GM21619 (cell line): ENCODE measurements at regions not wholly inside any gene's neighbourhood (a gene's known extent, or its start where the extent isn't known, plus 50 kb on each side); places are given as distances from the start of the nearest gene placed in this dataset.
"Not testable (repeated sequence)": the region's sequence is repeated elsewhere in the genome, so short reads cannot be mapped to it uniquely, and the experiment has no call there.

ENCODE experiments used
- ATAC-seq: cut with Tn5 transposase; IDR thresholded peaks from one replicate; pipeline ENCODE4 v1.9.1; 2021; ENCODE audit not compliant: unreplicated experiment

DNA sequence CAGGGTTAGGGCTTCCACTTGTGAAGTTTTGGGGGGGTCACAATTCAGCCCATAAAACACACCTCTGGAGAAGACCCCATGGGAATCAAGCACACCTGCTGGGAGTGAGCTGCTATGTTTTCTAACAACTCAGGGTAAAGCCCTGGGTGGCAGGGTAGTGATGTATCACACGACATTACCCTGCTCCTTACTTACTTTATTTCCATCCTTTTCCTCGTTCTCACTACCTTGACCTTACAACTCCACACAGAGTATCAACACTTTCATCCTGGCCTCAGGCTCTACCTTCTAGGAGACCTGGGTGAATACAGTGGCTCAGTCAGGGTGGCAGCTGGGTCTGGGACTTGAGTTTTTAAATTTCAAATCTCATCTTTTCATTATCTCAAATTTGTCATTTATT lies 290.3 kb downstream of the CYRIA start:
- no peak for ATAC-seq

- no peak for ATAC-seq
Measured at GRCh38 chr2:16374671-16375070, 291.0 kb downstream of the CYRIA start.

- no peak for ATAC-seq
Measured at GRCh38 chr2:16373341-16373740, 292.3 kb downstream of the CYRIA start.

DNA sequence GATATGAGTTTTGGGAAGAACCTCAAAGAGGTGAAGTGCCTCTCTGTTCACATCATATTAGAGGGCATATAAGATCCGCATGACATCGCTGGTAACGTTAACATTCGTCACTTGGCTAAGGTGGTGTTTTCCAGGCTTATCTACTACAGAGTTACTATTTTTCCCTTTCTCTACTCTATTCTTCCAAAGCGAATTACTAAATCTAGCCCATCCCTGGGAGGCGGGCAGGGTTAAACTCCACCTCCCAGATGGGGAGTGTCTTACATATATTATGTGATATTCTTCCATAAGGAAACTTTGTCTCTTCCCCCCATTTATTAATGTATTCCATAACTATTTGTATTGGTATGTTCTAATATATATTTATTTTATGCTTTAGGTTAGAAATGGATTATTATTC lies 293.9 kb downstream of the CYRIA start:
- ATAC-seq, result no peak

DNA sequence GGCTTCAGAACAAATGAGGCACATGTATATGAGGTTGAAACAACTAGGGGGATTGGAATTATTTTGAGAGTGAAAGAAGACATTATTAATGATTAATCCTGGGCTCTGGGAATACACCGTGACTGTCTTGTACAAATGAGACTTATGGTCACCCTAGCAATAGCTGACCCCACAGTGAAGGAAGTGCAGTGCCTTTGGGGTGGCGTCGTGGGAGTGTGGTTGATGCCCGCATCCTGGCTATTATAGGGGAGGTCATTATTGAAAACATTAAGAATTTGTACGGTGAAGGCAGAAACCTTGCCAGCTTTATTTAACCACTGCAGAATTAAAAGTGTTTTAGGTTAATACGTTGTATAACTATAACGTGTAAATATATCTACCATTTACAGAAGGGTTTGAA lies 296.7 kb downstream of the CYRIA start:
- ATAC-seq, result no peak

DNA sequence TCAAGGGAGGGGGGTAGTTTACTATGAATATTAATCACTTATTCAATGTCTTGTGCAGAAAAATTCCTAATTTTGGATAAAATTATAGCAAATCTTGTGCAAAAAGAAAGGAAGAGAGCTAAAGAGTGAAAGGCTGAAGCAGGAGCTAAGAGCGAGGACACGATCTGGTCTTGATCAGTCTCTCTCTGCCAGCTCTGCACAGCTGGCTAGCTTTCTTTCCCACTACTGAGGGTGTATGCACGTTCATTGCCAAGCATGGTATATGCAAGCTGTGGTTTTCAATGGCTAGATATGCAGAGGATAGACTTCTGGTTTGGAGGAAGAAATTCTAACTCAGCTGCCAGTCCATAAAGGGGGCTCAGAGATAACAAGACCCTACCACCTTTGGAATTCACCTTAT lies 297.3 kb downstream of the CYRIA start:
- ATAC-seq, result no peak

GRCh38 chr2:16365366-16365765 lies 300.3 kb downstream of the CYRIA start:
- no peak for ATAC-seq

DNA sequence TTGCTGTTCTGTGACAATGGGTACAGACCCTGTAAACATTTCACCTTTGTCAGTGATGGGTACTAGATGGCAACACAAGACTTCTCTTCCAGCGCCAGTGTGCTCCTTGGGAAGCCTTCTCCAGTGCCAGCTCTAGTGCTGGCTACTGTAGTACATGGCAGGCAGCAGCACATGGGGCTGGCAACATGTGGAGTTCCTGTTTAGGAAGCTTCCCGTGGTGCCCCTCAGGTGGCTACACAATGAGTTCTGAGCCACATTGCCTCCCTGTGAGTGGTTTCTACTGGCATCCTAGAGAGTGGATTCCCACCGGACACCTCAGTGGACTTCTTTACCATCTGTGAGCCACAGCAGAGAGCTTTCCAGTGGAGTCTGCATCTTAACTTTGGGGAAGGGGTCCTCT lies 302.1 kb downstream of the CYRIA start:
- ATAC-seq, result no peak

DNA sequence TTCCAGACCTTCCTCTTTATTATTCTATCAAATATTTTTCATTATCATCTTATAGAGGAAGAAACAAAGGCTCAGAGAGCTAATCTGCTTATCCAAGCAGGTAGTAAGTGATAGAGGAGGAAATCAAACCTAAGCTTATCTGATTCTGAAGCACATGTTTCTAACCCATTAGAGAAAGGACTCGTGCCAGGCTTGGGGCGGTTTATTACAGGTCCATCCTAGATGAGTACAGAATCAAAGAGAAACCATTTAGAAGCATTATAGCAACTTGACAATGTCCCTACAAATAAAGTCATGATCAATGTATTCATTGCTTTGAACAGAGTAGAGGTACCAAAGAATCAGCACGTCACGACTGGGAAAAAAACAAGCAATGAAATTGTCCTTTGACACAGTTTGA lies 303.0 kb downstream of the CYRIA start:
- ATAC-seq, result no peak

DNA sequence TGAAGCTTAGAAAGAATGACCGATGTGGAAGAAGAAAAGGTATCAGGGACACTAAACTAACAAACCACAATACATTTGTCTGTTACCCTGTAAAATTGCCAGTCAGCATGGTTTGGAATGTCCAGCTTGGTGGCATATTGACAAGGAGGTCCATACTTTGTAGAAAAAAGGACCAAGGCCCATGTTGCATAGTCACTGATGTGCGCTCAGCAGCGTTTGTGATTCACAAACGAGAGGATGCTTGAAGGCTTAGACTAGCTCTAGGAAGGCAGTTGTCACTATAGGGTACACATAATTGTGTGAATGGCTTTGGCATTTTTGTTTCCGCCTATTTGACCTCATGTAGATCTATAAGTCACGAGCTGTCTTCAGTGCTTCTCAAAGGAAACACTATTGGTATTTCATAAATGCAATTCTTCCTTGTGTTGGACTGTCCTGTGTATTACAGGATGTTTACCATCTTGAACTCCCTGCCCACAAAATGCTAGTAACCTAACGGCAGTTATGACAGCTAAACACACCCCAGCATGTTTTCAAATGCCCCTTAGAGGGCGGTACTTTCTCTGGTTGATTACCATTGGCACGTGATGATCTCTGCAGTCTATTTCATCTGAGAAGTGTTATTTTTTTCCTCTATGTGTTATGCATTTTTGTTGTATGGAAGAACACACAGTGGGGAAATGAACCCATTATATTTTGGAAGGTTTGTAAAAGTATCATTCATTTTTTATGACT lies 304.2 kb downstream of the CYRIA start:
- ATAC-seq, result no peak

DNA sequence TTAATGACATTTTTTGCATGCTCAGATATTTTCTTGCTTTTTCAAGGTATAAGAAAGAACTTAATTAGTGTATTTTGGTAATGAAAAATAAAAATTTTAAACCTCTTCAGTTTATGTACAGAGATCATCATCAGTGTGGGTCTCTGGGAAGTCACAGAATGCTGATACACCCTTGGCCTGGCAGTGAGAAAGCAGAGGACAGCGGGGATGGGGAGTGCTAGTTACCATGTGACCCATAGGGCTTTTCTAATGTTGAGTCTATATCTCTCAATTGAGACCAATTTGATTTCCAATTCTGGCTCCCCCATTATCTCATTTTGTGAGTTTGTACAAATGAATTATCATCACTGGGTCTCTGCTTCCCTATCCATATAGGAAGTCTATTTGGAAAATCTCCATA lies 305.7 kb downstream of the CYRIA start:
- ATAC-seq, result no peak

DNA sequence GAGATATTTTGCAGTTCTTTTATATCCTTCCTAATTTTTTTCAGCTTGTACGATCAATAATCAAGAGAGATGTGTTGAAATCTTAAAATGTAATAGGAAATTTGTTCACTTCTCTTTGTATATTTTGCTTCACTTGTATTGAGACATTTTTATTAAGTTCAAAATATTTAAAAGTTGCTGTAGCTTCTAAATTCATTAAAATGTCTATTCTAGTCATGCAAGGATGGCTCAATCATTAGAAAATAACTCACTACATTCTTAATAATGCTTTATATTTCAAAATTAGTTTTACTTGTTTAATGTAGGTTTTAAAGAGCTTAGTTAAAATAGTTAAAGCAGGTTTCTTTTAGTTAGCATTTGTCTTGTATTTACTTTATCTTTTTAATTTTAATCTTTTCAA lies 308.4 kb downstream of the CYRIA start:
- ATAC-seq, result no peak

- ATAC-seq, result no peak
Measured at GRCh38 chr2:16351541-16351940, 314.1 kb downstream of the CYRIA start.

GRCh38 chr2:16351137-16351536 lies 314.5 kb downstream of the CYRIA start:
- ATAC-seq, result no peak

- ATAC-seq, result no peak
Measured at GRCh38 chr2:16350211-16350610, 315.4 kb downstream of the CYRIA start.

DNA sequence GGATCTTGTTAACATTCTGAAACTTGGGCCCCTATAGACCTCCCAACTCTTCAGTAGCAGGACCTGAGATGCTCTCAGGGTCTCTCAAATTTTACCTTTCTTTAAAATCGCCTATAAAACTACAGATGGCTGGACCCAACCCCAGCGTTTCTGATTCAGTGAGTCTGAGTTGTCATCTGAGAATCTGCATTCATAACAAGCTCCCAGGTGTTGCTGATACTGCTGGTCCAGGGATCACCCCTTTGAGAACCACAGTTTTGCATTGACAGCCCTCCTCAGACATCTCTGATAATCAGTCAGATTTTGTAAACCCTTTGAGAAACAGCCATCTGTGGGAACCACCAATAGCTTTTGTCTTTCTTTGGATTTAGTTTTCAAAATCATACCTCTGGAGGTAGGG lies 315.8 kb downstream of the CYRIA start:
- ATAC-seq, result no peak

GRCh38 chr2:16348821-16349515 lies 316.7 kb downstream of the CYRIA start:
- ATAC-seq, result no peak

GRCh38 chr2:16346671-16347070 lies 319.0 kb downstream of the CYRIA start:
- no peak for ATAC-seq

DNA sequence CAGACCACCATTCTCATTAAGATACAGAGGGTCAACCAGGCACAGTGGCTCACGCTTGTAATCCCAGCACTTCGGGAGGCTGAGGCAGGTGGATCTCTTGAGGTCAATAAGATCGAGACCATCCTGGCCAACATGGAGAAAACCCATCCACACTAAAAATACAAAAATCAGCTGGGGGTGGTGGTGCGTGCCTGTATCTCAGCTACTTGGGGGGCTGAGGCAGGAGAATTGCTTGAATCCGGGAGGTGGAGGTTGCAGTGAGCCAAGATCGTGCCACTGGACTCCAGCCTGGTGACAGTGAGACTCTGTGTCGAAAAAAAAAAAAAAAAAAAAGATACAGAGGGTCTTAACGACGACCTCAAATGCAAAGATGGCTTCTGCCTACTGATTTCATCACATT lies 320.4 kb downstream of the CYRIA start:
- not testable (repeated sequence) for ATAC-seq

- ATAC-seq, result no peak
Measured at GRCh38 chr2:16339206-16339605, 326.4 kb downstream of the CYRIA start.

GRCh38 chr2:16338026-16338425 lies 327.6 kb downstream of the CYRIA start:
- no peak for ATAC-seq

- no peak for ATAC-seq
Measured at GRCh38 chr2:16336916-16337315, 328.7 kb downstream of the CYRIA start.

DNA sequence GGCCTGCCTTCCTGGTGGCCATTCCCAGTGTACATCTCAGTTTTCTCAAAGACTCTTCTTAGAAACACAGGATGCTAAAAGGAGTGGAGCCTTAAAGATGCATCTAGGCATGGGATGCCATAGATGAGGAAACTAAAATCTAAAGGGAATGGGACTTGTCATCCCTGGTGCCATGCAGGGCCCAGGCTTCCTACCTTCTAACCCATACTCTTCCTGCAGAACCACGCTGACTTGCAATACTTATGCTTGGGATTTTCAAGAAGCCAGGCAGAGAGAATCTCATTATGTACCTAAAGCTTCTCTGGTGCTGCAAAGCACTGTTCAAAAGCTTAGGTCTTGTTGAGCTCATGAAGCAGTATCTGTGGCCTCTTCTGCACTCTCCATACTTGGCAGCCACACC lies 329.1 kb downstream of the CYRIA start:
- ATAC-seq, result no peak
